IPS-NIHi7 (cell line): ENCODE measurements at regions not wholly inside any gene's neighbourhood (a gene's known extent, or its start where the extent isn't known, plus 50 kb on each side); places are given as distances from the start of the nearest gene placed in this dataset.
"Not testable (repeated sequence)": the region's sequence is repeated elsewhere in the genome, so short reads cannot be mapped to it uniquely, and the experiment has no call there.

ENCODE experiments used
- DNase-seq: peaks from one replicate; pipeline ENCODE4 v3.0.0; 2012; ENCODE audit warnings: mixed read lengths; ENCODE audit errors: extremely low spot score

DNA sequence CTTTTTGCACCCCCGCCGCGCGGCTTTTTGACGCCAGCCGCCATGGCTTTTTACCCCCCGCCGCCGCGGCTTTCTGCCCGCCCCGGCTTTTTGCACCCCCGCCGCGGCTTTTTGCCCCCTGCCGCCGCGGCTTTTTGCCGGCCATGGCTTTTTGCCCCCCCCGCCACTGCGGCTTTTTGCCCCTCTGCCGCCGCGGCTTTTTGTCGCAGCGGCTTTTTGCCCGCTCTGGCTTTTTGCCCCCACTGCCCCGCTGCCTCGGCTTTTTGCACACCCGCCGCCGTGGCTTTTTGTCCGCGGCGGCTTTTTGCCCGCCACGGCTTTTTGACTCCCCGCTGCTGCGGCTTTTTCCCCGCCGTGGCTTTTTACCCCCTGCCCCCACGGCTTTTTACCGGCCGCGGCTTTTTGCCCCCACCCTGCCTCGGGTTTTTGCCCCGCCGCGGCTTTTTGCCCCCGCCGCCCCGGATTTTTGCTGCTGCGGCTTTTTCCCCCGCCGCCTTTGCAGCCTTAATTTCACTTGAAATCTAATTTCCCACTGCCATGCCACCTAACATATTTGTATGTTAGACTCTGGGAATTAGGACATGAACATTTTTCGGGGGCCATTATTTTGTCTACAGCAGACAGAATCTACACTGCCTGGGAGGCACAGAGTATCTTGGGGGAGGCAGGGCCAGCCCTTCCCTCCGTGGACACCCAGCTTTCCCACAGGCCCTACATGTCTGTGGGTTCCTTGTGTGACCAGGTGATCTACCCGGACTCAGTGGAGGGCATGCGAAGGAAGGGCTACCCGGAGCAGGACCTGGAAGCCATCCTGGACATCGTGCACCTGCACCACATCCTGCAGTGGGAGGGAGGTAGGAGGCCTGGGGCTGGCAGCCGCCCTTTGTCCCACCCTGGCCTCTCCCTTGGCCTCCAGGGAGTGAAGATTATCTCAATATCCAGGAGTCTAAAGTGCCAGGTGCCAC lies 3031.0 kb upstream of the TEKT4 start:
- DNase-seq: no peak

DNA sequence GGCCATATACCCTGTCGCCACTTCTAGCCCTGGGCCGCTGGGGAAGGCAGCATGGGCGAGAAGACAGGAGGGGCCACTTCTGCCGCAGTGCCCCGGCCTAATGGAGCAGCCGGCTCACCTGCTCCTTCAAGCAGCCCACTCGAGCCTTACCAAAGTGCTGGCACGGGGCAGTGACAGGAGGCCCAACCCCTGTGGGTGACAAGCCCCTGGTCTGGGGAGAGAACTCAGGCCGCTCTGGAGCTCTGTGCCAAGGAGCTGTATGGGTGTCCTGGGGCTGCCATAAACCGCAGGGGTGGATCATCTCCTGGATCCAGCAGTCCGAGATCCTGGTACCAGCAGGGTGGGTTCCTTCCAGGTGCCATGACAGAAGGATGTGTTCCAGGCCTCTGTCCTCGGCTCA lies 3029.0 kb upstream of the TEKT4 start:
- not testable (repeated sequence) for DNase-seq

DNA sequence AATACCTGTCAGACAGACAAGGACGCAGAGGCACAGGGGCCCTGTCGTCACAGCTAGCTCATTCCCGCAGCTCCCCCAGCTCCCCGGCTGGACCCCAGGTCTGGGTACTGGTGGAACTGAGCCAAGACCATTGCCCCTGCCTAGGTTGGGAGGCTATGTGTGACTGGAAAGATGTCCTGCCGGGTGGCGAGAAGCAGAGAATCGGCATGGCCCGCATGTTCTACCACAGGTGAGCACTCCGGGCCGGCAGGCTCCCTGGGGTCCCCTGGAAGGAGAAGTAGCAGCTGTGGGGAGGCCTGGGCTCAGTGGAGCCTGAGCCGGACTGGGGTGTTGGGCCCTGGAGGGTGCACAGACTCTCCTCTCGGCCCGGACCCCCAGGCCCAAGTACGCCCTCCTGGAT lies 3028.3 kb upstream of the TEKT4 start:
- DNase-seq: not testable (repeated sequence)

DNA sequence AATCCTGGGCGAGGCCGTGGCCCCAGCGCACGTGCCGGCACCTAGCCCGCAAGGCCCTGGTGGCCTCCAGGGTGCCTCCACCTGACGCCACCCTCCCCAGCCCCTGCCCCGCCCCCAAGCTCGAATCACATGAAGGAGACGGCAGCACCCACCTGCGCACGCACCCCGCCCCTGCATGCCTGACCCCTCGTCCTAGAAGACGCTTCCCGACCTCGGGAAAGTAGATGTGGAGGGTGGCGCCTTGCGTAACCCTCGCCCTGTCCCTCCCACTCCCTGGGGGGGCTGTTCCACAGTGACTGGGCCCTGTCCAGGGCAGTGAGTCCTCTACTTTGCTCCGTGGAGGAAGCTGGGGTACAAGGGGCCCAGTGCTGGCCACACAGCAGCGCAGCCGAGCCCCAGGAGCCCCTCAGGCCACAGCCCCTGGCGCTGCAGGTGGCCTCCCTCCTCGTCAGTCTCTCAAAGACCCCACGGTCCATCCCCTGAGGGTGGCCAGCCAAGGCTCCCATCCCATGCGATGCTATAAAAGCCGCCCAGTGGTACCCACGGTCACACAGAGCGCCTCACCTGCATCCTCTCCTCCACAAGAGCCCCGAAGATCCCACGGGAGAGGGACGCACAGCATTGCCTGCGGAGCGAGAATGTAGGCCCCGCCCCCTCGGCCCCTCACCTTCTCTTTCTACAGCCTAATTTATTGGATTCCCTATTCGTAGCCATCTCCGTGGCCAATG lies 3027.3 kb upstream of the TEKT4 start:
- DNase-seq: not testable (repeated sequence)

DNA sequence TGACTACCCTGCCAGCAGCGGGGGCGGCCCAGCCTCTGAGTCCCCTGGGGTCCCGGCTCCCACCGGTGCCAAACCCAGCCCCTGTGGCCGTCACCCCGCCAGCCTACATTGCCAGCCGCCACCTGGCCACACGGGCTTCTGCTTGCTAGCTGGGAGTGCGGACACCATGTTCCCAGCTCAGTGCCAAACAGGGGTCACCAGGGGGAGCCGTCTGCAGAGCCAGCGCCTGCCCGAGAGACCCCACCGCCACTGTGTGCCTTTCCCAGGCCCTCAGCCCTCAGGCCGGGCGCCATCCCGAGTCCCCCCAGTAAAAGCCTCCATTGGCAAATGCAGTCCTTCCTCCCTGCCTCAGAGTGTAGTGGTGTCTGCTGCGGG lies 3026.8 kb upstream of the TEKT4 start:
- DNase-seq: not testable (repeated sequence)

- not testable (repeated sequence) for DNase-seq
Measured at GRCh38 chr2:91846388-91846787, 3024.8 kb upstream of the TEKT4 start.

DNA sequence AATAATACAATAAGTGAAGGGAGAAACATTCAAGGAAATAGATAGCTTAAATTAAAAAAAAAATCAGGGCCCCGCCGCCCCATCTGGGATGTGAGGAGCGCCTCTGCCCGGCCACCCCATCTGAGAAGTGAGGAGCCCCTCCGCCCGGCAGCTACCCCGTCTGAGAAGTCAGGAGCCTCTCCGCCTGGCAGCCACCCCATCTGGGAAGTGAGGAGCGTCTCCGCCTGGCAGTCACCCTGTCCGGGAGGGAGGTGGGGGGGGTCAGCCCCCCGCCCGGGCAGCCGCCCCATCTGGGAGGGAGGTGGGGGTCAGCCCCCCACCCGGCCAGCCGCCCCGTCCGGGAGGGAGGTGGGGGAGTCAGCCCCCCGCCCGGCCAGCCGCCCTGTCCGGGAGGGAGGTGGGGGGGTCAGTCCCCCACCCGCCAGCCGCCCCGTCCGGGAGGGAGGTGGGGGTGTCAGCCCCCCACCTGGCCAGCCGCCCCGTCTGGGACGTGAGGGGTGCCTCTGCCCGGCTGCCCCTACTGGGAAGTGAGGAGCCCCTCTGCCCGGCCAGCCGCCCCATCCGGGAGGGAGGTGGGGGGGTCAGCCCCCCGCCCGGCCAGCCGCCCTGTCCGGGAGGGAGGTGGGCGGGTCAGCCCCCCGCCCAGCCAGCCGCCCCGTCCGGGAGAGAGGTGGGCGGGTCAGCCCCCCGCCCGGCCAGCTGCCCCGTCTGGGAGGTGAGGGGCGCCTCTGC lies 3019.4 kb upstream of the TEKT4 start:
- not testable (repeated sequence) for DNase-seq

DNA sequence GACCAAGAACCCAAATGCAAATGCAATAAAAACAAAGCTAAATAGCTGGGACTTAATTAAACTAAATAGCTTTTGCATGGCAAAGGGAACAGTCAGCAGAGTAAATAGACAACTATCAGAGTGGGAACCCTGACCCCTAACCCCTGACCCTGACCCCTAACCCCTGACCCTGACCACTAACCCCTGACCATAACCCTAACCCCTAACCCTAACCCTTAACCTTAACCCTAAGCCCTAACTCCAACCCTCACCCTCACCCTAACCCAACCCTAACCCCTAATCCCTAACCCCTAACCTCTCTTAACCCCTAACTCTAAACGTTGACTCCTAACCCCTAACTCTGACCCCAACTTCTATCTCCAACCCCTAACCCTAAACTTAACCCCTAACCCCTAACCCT lies 3014.3 kb upstream of the TEKT4 start:
- DNase-seq: not testable (repeated sequence)

DNA sequence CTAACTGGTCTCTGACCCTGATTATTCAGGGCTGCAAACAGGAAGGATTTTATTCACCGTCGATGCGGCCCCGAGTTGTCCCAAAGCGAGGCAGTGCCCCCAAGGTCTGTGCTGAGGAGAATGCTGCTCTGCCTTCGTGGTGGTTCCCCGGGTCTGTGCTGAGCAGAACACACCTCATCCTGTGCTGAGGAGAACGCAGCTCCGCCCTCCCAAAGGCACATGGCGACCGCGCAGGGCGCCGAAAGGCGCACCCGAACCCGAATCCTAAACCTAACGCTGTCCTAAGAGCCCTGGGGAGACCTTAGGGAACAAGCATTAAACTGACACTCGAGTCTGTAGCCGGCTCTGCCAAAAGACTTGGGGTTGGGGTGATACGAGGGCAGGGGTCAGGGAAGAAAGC lies 3013.5 kb upstream of the TEKT4 start:
- DNase-seq: not testable (repeated sequence)

- not testable (repeated sequence) for DNase-seq
Measured at GRCh38 chr2:91871716-91872115, 2999.5 kb upstream of the TEKT4 start.

DNA sequence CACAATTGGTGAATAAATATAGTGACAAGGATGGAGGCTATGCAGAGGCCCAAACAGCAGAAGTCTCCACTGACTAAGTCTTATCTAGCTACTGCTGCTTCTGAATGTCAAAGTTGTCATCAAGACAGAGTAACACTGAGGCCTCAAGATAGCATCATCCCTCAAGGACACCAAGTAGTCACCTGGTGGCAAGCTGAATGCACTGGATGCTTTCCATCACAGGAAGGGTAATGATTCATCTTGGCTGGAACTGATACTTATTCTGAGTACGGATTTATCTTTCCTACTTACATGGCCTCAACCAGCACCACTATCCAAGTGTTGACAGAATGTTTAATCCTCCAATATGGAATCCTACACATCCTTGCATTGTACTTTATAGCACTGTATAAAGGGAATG lies 2997.8 kb upstream of the TEKT4 start:
- not testable (repeated sequence) for DNase-seq

DNA sequence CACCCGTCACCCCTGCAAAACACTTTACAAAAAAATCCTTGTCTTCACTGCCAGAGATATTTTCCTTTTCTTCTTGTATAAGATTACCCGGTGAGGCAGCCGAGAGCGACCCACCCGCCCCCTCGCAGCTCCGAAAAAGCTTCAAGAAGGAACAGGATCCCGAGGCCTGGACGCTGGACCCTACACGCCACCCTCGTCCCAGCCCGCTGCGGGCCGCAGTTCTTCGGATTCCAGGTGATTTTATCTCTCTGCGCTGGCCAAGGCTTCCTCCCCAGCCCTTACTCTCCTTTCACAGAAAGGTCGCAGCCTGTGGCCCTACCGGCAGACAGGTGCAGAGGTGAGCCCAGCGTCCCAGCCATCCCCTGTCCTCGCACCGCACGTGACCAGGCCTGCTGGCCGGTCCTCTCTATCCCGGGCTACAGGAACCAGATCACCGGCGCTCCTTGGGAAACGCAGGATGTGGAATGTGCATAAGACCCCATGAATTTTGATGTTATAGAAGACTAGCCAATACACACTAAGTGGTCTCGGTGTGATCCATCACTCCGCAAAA lies 2993.5 kb upstream of the TEKT4 start:
- not testable (repeated sequence) for DNase-seq

- DNase-seq: not testable (repeated sequence)
Measured at GRCh38 chr2:91895091-91895490, 2976.1 kb upstream of the TEKT4 start.

GRCh38 chr2:91917602-91918001 lies 2953.6 kb upstream of the TEKT4 start:
- not testable (repeated sequence) for DNase-seq
